Stimulated activated naive CD4-positive, alpha-beta T cell treated with Interleukin-2 at 50 U/mL for 16 hours (primary cell): ENCODE measurements at regions not wholly inside any gene's neighbourhood (a gene's known extent, or its start where the extent isn't known, plus 50 kb on each side); places are given as distances from the start of the nearest gene placed in this dataset.

Source experiments
- DNase-seq: peaks from one replicate; lab custom pipeline; 2025; lab: John Stamatoyannopoulos, UW

GRCh38 chr3:31142543-31142942 is 248.1 kb upstream of the GADL1 start:
- DNase-seq: no peak

- no peak for DNase-seq
These were observed 250.6 kb upstream of the GADL1 start for GRCh38 chr3:31145062-31145461.

GRCh38 chr3:31147550-31147949 is 253.1 kb upstream of the GADL1 start:
- no peak for DNase-seq

GRCh38 chr3:31157047-31157694 is 262.7 kb upstream of the GADL1 start:
- no peak for DNase-seq

GRCh38 chr3:31157893-31158620 is 263.6 kb upstream of the GADL1 start:
- no peak for DNase-seq

- no peak for DNase-seq
These were observed 265.0 kb upstream of the GADL1 start for GRCh38 chr3:31159331-31160039.

GRCh38 chr3:31161889-31162288 is 267.4 kb upstream of the GADL1 start:
- no peak for DNase-seq

GRCh38 chr3:31164381-31164780 is 269.9 kb upstream of the GADL1 start:
- no peak for DNase-seq

GRCh38 chr3:31165399-31165860 is 271.0 kb upstream of the GADL1 start:
- DNase-seq: no peak

- no peak for DNase-seq
These were observed 271.9 kb upstream of the GADL1 start for GRCh38 chr3:31166249-31166885.

- DNase-seq: no peak
These were observed 273.2 kb upstream of the GADL1 start for GRCh38 chr3:31167666-31168065.

- DNase-seq: no peak
These were observed 276.6 kb upstream of the GADL1 start for GRCh38 chr3:31170932-31171670.

- no peak for DNase-seq
These were observed 277.9 kb upstream of the GADL1 start for GRCh38 chr3:31172336-31172735.

GRCh38 chr3:31173118-31173718 is 278.8 kb upstream of the GADL1 start:
- no peak for DNase-seq

- no peak for DNase-seq
These were observed 279.6 kb upstream of the GADL1 start for GRCh38 chr3:31174079-31174478.

- no peak for DNase-seq
These were observed 281.6 kb upstream of the GADL1 start for GRCh38 chr3:31176045-31176444.

GRCh38 chr3:31178467-31178866 is 284.0 kb upstream of the GADL1 start:
- no peak for DNase-seq

- no peak for DNase-seq
These were observed 285.3 kb upstream of the GADL1 start for GRCh38 chr3:31179768-31180167.

- no peak for DNase-seq
These were observed 285.8 kb upstream of the GADL1 start for GRCh38 chr3:31180274-31180673.

GRCh38 chr3:31181661-31182060 is 287.2 kb upstream of the GADL1 start:
- no peak for DNase-seq

- no peak for DNase-seq
These were observed 288.2 kb upstream of the GADL1 start for GRCh38 chr3:31182661-31183060.
